Caco-2 (cell line): ENCODE measurements at regions not wholly inside any gene's neighbourhood (a gene's known extent, or its start where the extent isn't known, plus 50 kb on each side); places are given as distances from the start of the nearest gene placed in this dataset.

Source experiments
- BruUV-seq: library from RNA; stranded (reverse); fragments of 400-500 nt; replicated peaks from 2 replicates; lab custom pipeline; 2021; lab: Mats Ljungman, UMichigan
- CTCF ChIA-PET: fragments of 300-600 bp; sonication (Branson Sonifier 250); formaldehyde crosslinking; loops from one replicate; lab custom pipeline; 2022; ENCODE audit warnings: antibody characterized with exemption; lab: Charles Lee
- POLR2A ChIA-PET: fragments of 300-600 bp; sonication (Branson Sonifier 250); formaldehyde crosslinking; loops from one replicate; lab custom pipeline; 2022; ENCODE audit warnings: antibody characterized with exemption; lab: Charles Lee
- DNase-seq, 2 experiments: peaks; one replicate each; pipeline versions ENCODE4 v3.0.0 to v3.0.0-alpha.2; 2020 to 2022
- H3K27me3 ChIP-seq: replicated peaks from 2 replicates; pipeline ENCODE4 v1.6.0; 2011; ENCODE audit warnings: low read length; ENCODE audit not compliant: control insufficient read depth, insufficient read depth
- H3K36me3 ChIP-seq: 2 replicates; pipeline ENCODE4 v1.5.1; 2011; ENCODE audit warnings: low read length; ENCODE audit not compliant: control insufficient read depth, insufficient read depth
- H3K4me1 ChIP-seq: fragments of 250-450 bp; sonication (Bioruptor Pico); 2 replicates; pipeline ENCODE4 v1.5.1; 2020; ENCODE audit warnings: mild to moderate bottlenecking
- H3K4me3 ChIP-seq: 2 replicates; pipeline ENCODE4 v1.5.1; 2011; ENCODE audit warnings: low read depth, mild to moderate bottlenecking, control low read depth, low read length
- H3K9me3 ChIP-seq: fragments of 250-450 bp; sonication (Bioruptor Pico); 2 replicates; pipeline ENCODE4 v1.5.1; 2020; ENCODE audit warnings: mild to moderate bottlenecking, moderate library complexity
- H3K27ac Mint-ChIP-seq: one replicate; pipeline ENCODE4 v1.8.0; 2022; ENCODE audit warnings: mixed read lengths; ENCODE audit not compliant: unreplicated experiment
- H3K27me3 Mint-ChIP-seq: one replicate; pipeline ENCODE4 v1.8.0; 2022; ENCODE audit warnings: mixed read lengths; ENCODE audit not compliant: insufficient read depth, unreplicated experiment
- H3K36me3 Mint-ChIP-seq: one replicate; pipeline ENCODE4 v1.8.0; 2022; ENCODE audit warnings: mild to moderate bottlenecking, mixed read lengths; ENCODE audit not compliant: insufficient read depth, unreplicated experiment
- H3K4me1 Mint-ChIP-seq: one replicate; pipeline ENCODE4 v1.8.0; 2022; ENCODE audit warnings: low read depth, mixed read lengths; ENCODE audit not compliant: unreplicated experiment
- H3K4me3 Mint-ChIP-seq: one replicate; pipeline ENCODE4 v1.8.0; 2022; ENCODE audit warnings: mild to moderate bottlenecking, moderate library complexity, mixed read lengths; ENCODE audit not compliant: unreplicated experiment
- H3K9me3 Mint-ChIP-seq: one replicate; pipeline ENCODE4 v1.8.0; 2022; ENCODE audit warnings: mixed read lengths; ENCODE audit not compliant: unreplicated experiment
- intact Hi-C: fragments of 100-400 bp; cut with micrococcal nuclease; formaldehyde crosslinking; loops from one replicate; pipeline ENCODE4 v1.10.0; 2022; ENCODE audit not compliant: unreplicated experiment
- TF ChIP-seq, protein P1 (sequence below), 2 experiments: fragments of 200-600 bp in 1 of 2; IDR thresholded peaks; 1 replicate in 1 of 2; 2 replicates in 1 of 2; pipeline versions ENCODE4 v1.5.1 to v1.8.0; 2011 to 2022; ENCODE audit warnings: antibody characterized with exemption in 1 of 2, control low read depth in 1 of 2, inconsistent platforms in 1 of 2, low read depth in 1 of 2, low read length in 1 of 2, mild to moderate bottlenecking in 1 of 2, moderate library complexity in 1 of 2; ENCODE audit not compliant: insufficient read depth in 1 of 2, severe bottlenecking in 1 of 2, unreplicated experiment in 1 of 2

DNA sequence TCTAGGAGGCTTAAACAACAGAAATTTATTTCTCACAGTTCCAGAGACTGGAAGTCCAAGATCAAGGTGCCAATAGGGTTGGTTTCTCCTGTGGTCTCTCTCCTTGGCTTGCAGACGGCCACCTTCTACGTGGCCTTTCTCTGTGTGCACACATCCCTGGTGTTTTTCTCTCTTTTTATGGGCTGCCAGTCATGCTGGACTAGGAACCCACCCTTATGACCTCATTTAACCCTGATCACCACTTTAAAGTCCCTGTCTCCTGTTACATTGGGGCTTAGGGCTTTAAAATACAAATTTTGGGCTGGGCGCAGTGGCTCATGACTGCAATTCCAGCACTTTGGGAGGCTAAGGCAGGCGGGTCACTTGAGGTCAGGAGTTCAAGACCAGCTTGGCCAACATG is 157.1 kb downstream of the TLE1 start:
- Mint-ChIP-seq H3K4me3 (no peak overlapping the region), H3K27ac (no peak overlapping the region), H3K27me3 (no peaks in the 10 kb centered on the region), H3K9me3 (no peaks in the 10 kb centered on the region), H3K36me3 (no peaks in the 10 kb centered on the region), H3K4me1 (peaks cover 8% of the 10 kb centered on the region)
- no peak for DNase-seq
- TF ChIP-seq, protein P1, sequence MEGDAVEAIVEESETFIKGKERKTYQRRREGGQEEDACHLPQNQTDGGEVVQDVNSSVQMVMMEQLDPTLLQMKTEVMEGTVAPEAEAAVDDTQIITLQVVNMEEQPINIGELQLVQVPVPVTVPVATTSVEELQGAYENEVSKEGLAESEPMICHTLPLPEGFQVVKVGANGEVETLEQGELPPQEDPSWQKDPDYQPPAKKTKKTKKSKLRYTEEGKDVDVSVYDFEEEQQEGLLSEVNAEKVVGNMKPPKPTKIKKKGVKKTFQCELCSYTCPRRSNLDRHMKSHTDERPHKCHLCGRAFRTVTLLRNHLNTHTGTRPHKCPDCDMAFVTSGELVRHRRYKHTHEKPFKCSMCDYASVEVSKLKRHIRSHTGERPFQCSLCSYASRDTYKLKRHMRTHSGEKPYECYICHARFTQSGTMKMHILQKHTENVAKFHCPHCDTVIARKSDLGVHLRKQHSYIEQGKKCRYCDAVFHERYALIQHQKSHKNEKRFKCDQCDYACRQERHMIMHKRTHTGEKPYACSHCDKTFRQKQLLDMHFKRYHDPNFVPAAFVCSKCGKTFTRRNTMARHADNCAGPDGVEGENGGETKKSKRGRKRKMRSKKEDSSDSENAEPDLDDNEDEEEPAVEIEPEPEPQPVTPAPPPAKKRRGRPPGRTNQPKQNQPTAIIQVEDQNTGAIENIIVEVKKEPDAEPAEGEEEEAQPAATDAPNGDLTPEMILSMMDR (IDR thresholded peaks at IDR 0.05; ENCODE audit: insufficient read depth in 1 of 2, low read depth in 1 of 2, low read length in 1 of 2, severe bottlenecking in 1 of 2, unreplicated experiment in 1 of 2) = no peak
- no peaks in the 10 kb centered on the region for H3K27me3 ChIP-seq
- H3K4me1 ChIP-seq = no peaks in the 10 kb centered on the region
- ChIA-PET POLR2A (no interaction called here), CTCF (no interaction called here)
- intact Hi-C loops = loop anchor here (10.0 kb wide), 1 partner anchor 123 kb away; no protein-coding TSS in a partner anchor
- no peak overlapping the region for H3K4me3 ChIP-seq
- no peaks in the 10 kb centered on the region for H3K9me3 ChIP-seq
- BruUV-seq = no TSS peak
- H3K36me3 ChIP-seq = no peaks in the 10 kb centered on the region

DNA sequence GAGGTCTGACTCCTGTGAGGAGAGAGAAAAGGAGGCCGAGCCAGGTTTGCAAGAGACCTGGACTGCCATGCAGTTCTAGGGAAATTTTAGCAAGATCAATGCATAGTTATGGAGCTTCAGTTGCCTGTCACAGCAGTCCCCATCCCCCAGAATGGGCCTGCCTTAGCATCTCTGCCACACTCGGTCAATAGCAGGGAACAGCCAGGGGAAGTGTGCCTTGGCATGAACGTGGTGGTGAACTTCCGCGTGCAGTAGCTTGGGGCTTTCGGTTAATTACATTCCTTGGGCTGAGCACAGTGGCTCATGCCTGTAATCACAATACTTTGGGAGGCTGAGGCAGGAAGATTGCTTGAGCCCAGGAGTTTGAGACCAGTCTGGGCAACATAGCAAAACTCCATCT is 157.8 kb downstream of the TLE1 start:
- Mint-ChIP-seq H3K4me1 (peaks cover 8% of the 10 kb centered on the region), H3K27ac (no peak overlapping the region), H3K9me3 (no peaks in the 10 kb centered on the region), H3K36me3 (no peaks in the 10 kb centered on the region), H3K4me3 (no peak overlapping the region), H3K27me3 (no peaks in the 10 kb centered on the region)
- Histone ChIP-seq H3K27me3 (no peaks in the 10 kb centered on the region), H3K9me3 (no peaks in the 10 kb centered on the region), H3K4me3 (no peak overlapping the region), H3K36me3 (no peaks in the 10 kb centered on the region), H3K4me1 (no peaks in the 10 kb centered on the region)
- DNase-seq = no peak
- CTCF ChIA-PET = no interaction called here
- no TSS peak for BruUV-seq
- TF ChIP-seq, protein P1 (IDR thresholded peaks at IDR 0.05; ENCODE audit: insufficient read depth in 1 of 2, low read depth in 1 of 2, low read length in 1 of 2, severe bottlenecking in 1 of 2, unreplicated experiment in 1 of 2) = no peak
- POLR2A ChIA-PET = no interaction called here
- intact Hi-C loops = loop anchor here (10.0 kb wide), 1 partner anchor 123 kb away; no protein-coding TSS in a partner anchor

- intact Hi-C loops = loop anchor here (10.0 kb wide), 1 partner anchor 124 kb away; no protein-coding TSS in a partner anchor
Observed at GRCh38 chr9:81530846-81531245, 158.5 kb downstream of the TLE1 start.

More at GRCh38 chr9:81530846-81531245, 158.5 kb downstream of the TLE1 start:
- Mint-ChIP-seq H3K27ac (no peak overlapping the region), H3K36me3 (no peaks in the 10 kb centered on the region), H3K4me1 (peaks cover 8% of the 10 kb centered on the region), H3K4me3 (no peak overlapping the region), H3K9me3 (no peaks in the 10 kb centered on the region), H3K27me3 (no peaks in the 10 kb centered on the region)
- Histone ChIP-seq H3K36me3 (no peaks in the 10 kb centered on the region), H3K4me3 (no peak overlapping the region), H3K9me3 (no peaks in the 10 kb centered on the region), H3K4me1 (no peaks in the 10 kb centered on the region), H3K27me3 (no peaks in the 10 kb centered on the region)
- ChIA-PET POLR2A (no interaction called here), CTCF (no interaction called here)
- TF ChIP-seq, protein P1 (IDR thresholded peaks at IDR 0.05; ENCODE audit: insufficient read depth in 1 of 2, low read depth in 1 of 2, low read length in 1 of 2, severe bottlenecking in 1 of 2, unreplicated experiment in 1 of 2) = no peak
- DNase-seq = no peak
- no TSS peak for BruUV-seq
